GM23248 (cell line): ENCODE measurements at regions not wholly inside any gene's neighbourhood (a gene's known extent, or its start where the extent isn't known, plus 50 kb on each side); places are given as distances from the start of the nearest gene placed in this dataset.

Experiments used
- EZH2 ChIP-seq: fragments of 200-600 bp; sonication (generic); IDR thresholded peaks from 2 replicates; pipeline ENCODE4 v1.6.1; 2018; ENCODE audit warnings: antibody characterized with exemption, mild to moderate bottlenecking; ENCODE audit not compliant: insufficient read depth, poor library complexity, severe bottlenecking
- EZH2phosphoT487 ChIP-seq: fragments of 200-600 bp; sonication (generic); IDR thresholded peaks from 2 replicates; pipeline ENCODE4 v1.6.1; 2018; ENCODE audit warnings: antibody characterized with exemption, moderate library complexity, mild to moderate bottlenecking, low read depth; ENCODE audit not compliant: insufficient read depth

DNA sequence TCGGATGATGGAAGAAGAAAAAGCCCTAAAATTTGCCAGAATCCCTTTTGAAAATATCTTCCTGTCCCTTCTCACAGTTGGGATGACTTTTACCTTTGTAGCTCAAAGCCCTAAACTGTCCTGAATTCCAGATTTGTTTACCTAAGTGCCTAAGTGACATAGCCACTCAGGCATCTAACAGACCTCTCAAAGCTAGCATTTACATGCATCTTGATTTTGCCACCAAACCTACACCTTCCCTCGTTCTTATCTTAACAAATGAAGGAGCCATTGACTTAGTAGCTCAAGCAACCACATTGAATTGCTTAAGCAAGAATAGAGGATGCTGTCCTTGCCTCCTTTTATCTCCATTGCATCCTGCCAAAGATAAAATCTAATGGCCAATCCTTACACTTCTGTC, 198.4 kb upstream of the NTM start:
- TF ChIP-seq EZH2 = no peak
- no peak for TF ChIP-seq EZH2phosphoT487
